ENCODE measurements at regions not wholly inside any gene's neighbourhood (a gene's known extent, or its start where the extent isn't known, plus 50 kb on each side); places are given as distances from the start of the nearest gene placed in this dataset.

GRCh38 chr20:9919271-9920014, 80.6 kb upstream of the PAK5 start:
- peak; percentile 24 for DNase-seq (ENCODE audit: low read depth)

GRCh38 chr20:9918348-9918747, 79.5 kb upstream of the PAK5 start:
- DNase-seq (ENCODE audit: low read depth): no peak

GRCh38 chr20:9916761-9917160, 77.9 kb upstream of the PAK5 start:
- DNase-seq (ENCODE audit: low read depth): no peak

GRCh38 chr20:9912858-9913434, 74.1 kb upstream of the PAK5 start:
- DNase-seq (ENCODE audit: low read depth): peak; percentile 55

- DNase-seq (ENCODE audit: low read depth): no peak
Observed at GRCh38 chr20:9912290-9912689, 73.4 kb upstream of the PAK5 start.

GRCh38 chr20:9911519-9911918, 72.6 kb upstream of the PAK5 start:
- DNase-seq (ENCODE audit: low read depth): no peak

- no peak for DNase-seq (ENCODE audit: low read depth)
Observed at GRCh38 chr20:9909167-9909566, 70.3 kb upstream of the PAK5 start.

GRCh38 chr20:9903048-9903655, 64.3 kb upstream of the PAK5 start:
- peak; percentile 28 for DNase-seq (ENCODE audit: low read depth)

- peak; percentile 78 for DNase-seq (ENCODE audit: low read depth)
Observed at GRCh38 chr20:9889270-9889981, 50.5 kb upstream of the PAK5 start.

All from RPMI7951 (cell line).